ENCODE measurements at regions not wholly inside any gene's neighbourhood (a gene's known extent, or its start where the extent isn't known, plus 50 kb on each side); places are given as distances from the start of the nearest gene placed in this dataset.

GRCh38 chr12:58557661-58558060, 362.6 kb downstream of the LRIG3 start:
- no peak overlapping the region for H3K4me3 ChIP-seq (ENCODE audit: low read length)
- 100% methylated on average over 1 of the region's 1 CpG for WGBS
- H3K9ac ChIP-seq (ENCODE audit: low read depth, low read length), result no peak overlapping the region
- no peaks in the 10 kb centered on the region for H3K9me3 ChIP-seq (ENCODE audit: insufficient read depth, low read depth, low read length)
- H3K36me3 ChIP-seq (ENCODE audit: insufficient read depth, low read length), result no peaks in the 10 kb centered on the region
- no peak overlapping the region for H3K27ac ChIP-seq (ENCODE audit: low read depth, low read length)
- no peaks in the 10 kb centered on the region for H3K27me3 ChIP-seq (ENCODE audit: insufficient read depth, low read length)
- H3K4me1 ChIP-seq (ENCODE audit: insufficient read depth, low read length), result no peaks in the 10 kb centered on the region

- Histone ChIP-seq H3K27me3 (ENCODE audit: insufficient read depth, low read length) (no peaks in the 10 kb centered on the region), H3K36me3 (ENCODE audit: insufficient read depth, low read length) (no peaks in the 10 kb centered on the region), H3K9me3 (ENCODE audit: insufficient read depth, low read depth, low read length) (no peaks in the 10 kb centered on the region), H3K4me3 (ENCODE audit: low read length) (no peak overlapping the region), H3K27ac (ENCODE audit: low read depth, low read length) (no peak overlapping the region), H3K4me1 (ENCODE audit: insufficient read depth, low read length) (no peaks in the 10 kb centered on the region), H3K9ac (ENCODE audit: low read depth, low read length) (no peak overlapping the region)
These were observed 356.7 kb downstream of the LRIG3 start for GRCh38 chr12:58563621-58564020.

DNA sequence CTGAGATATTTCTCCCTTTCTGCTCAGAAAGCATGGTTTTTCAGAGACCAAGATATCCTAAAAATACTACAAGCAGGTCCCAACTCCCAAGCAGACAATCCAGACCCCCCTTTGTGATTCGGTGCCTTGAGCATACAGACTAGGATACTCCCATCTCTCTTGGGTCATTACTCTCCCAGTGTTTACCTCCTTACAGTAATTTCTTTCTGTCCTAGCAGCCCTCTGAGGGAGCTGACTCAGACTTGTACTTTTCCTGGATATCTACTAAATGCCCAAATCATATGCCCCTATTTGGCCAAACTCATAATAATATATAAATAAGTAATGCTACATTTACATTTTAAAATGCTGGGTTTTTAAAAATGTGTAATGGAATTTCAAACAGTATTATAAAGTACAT, 355.6 kb downstream of the LRIG3 start:
- Histone ChIP-seq H3K4me1 (ENCODE audit: insufficient read depth, low read length) (no peaks in the 10 kb centered on the region), H3K27me3 (ENCODE audit: insufficient read depth, low read length) (no peaks in the 10 kb centered on the region), H3K27ac (ENCODE audit: low read depth, low read length) (no peak overlapping the region), H3K9me3 (ENCODE audit: insufficient read depth, low read depth, low read length) (no peaks in the 10 kb centered on the region), H3K4me3 (ENCODE audit: low read length) (no peak overlapping the region), H3K9ac (ENCODE audit: low read depth, low read length) (no peak overlapping the region), H3K36me3 (ENCODE audit: insufficient read depth, low read length) (no peaks in the 10 kb centered on the region)
- 91% methylated on average over 1 of the region's 1 CpG for WGBS

DNA sequence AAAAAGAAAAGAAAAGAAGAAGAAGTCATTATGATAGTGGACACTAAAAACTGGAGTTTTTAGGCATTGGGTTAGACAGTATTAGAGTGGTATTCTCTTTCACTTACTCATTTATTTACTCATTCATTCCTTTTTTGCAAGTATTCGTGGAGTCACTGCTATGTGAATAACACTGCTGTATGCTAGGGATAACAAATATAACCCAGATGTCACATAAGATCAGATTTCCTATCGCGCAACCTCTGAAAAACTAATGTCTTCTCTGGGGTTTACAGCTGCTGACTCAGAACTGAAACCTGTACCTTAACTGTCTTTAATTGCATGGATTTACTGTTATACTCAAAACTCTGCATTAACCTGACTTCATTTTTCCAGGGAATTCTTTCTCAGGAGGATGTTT, 353.7 kb downstream of the LRIG3 start:
- 100% methylated on average over 3 of the region's 3 CpGs for WGBS
- Histone ChIP-seq H3K36me3 (ENCODE audit: insufficient read depth, low read length) (no peaks in the 10 kb centered on the region), H3K27ac (ENCODE audit: low read depth, low read length) (no peak overlapping the region), H3K4me3 (ENCODE audit: low read length) (no peak overlapping the region), H3K9me3 (ENCODE audit: insufficient read depth, low read depth, low read length) (no peaks in the 10 kb centered on the region), H3K4me1 (ENCODE audit: insufficient read depth, low read length) (no peaks in the 10 kb centered on the region), H3K9ac (ENCODE audit: low read depth, low read length) (no peak overlapping the region), H3K27me3 (ENCODE audit: insufficient read depth, low read length) (no peaks in the 10 kb centered on the region)

GRCh38 chr12:58567189-58567588, 353.1 kb downstream of the LRIG3 start:
- no peaks in the 10 kb centered on the region for H3K9me3 ChIP-seq (ENCODE audit: insufficient read depth, low read depth, low read length)

GRCh38 chr12:58570411-58570810, 349.9 kb downstream of the LRIG3 start:
- H3K9ac ChIP-seq (ENCODE audit: low read depth, low read length), result no peak overlapping the region
- H3K4me1 ChIP-seq (ENCODE audit: insufficient read depth, low read length), result no peaks in the 10 kb centered on the region
- H3K27ac ChIP-seq (ENCODE audit: low read depth, low read length), result no peak overlapping the region
- no peak overlapping the region for H3K4me3 ChIP-seq (ENCODE audit: low read length)
- H3K9me3 ChIP-seq (ENCODE audit: insufficient read depth, low read depth, low read length), result no peaks in the 10 kb centered on the region
- H3K36me3 ChIP-seq (ENCODE audit: insufficient read depth, low read length), result no peaks in the 10 kb centered on the region
- H3K27me3 ChIP-seq (ENCODE audit: insufficient read depth, low read length), result no peaks in the 10 kb centered on the region
- WGBS, result no CpG with 5 or more reads among the region's 1 CpG

More at GRCh38 chr12:58567189-58567588, 353.1 kb downstream of the LRIG3 start:
- Histone ChIP-seq H3K27ac (ENCODE audit: low read depth, low read length) (no peak overlapping the region), H3K9ac (ENCODE audit: low read depth, low read length) (no peak overlapping the region), H3K27me3 (ENCODE audit: insufficient read depth, low read length) (no peaks in the 10 kb centered on the region), H3K4me1 (ENCODE audit: insufficient read depth, low read length) (no peaks in the 10 kb centered on the region), H3K36me3 (ENCODE audit: insufficient read depth, low read length) (no peaks in the 10 kb centered on the region), H3K4me3 (ENCODE audit: low read length) (no peak overlapping the region)
- 67% methylated on average over 1 of the region's 1 CpG for WGBS

- Histone ChIP-seq H3K36me3 (ENCODE audit: insufficient read depth, low read length) (no peaks in the 10 kb centered on the region), H3K4me3 (ENCODE audit: low read length) (no peak overlapping the region), H3K27me3 (ENCODE audit: insufficient read depth, low read length) (no peaks in the 10 kb centered on the region), H3K9me3 (ENCODE audit: insufficient read depth, low read depth, low read length) (no peaks in the 10 kb centered on the region), H3K27ac (ENCODE audit: low read depth, low read length) (no peak overlapping the region), H3K9ac (ENCODE audit: low read depth, low read length) (no peak overlapping the region), H3K4me1 (ENCODE audit: insufficient read depth, low read length) (no peaks in the 10 kb centered on the region)
- 92% methylated on average over 5 of the region's 5 CpGs for WGBS
These were observed 345.0 kb downstream of the LRIG3 start for GRCh38 chr12:58575256-58575655.

GRCh38 chr12:58576081-58576480, 344.2 kb downstream of the LRIG3 start:
- no peaks in the 10 kb centered on the region for H3K9me3 ChIP-seq (ENCODE audit: insufficient read depth, low read depth, low read length)
- H3K36me3 ChIP-seq (ENCODE audit: insufficient read depth, low read length), result no peaks in the 10 kb centered on the region
- H3K9ac ChIP-seq (ENCODE audit: low read depth, low read length), result no peak overlapping the region
- H3K4me3 ChIP-seq (ENCODE audit: low read length), result no peak overlapping the region
- H3K4me1 ChIP-seq (ENCODE audit: insufficient read depth, low read length), result no peaks in the 10 kb centered on the region
- no peak overlapping the region for H3K27ac ChIP-seq (ENCODE audit: low read depth, low read length)
- H3K27me3 ChIP-seq (ENCODE audit: insufficient read depth, low read length), result no peaks in the 10 kb centered on the region
- 98% methylated on average over 4 of the region's 5 CpGs for WGBS

- Histone ChIP-seq H3K36me3 (ENCODE audit: insufficient read depth, low read length) (no peaks in the 10 kb centered on the region), H3K9ac (ENCODE audit: low read depth, low read length) (no peak overlapping the region), H3K4me3 (ENCODE audit: low read length) (no peak overlapping the region), H3K27ac (ENCODE audit: low read depth, low read length) (no peak overlapping the region), H3K9me3 (ENCODE audit: insufficient read depth, low read depth, low read length) (no peaks in the 10 kb centered on the region), H3K4me1 (ENCODE audit: insufficient read depth, low read length) (no peaks in the 10 kb centered on the region), H3K27me3 (ENCODE audit: insufficient read depth, low read length) (no peaks in the 10 kb centered on the region)
- WGBS, result 93% methylated on average over 4 of the region's 5 CpGs
These were observed 343.4 kb downstream of the LRIG3 start for GRCh38 chr12:58576916-58577315.

GRCh38 chr12:58580095-58580494, 340.2 kb downstream of the LRIG3 start:
- H3K4me1 ChIP-seq (ENCODE audit: insufficient read depth, low read length), result no peaks in the 10 kb centered on the region
- H3K27ac ChIP-seq (ENCODE audit: low read depth, low read length), result no peak overlapping the region
- 100% methylated on average over 1 of the region's 3 CpGs for WGBS
- H3K36me3 ChIP-seq (ENCODE audit: insufficient read depth, low read length), result no peaks in the 10 kb centered on the region
- no peak overlapping the region for H3K4me3 ChIP-seq (ENCODE audit: low read length)
- no peaks in the 10 kb centered on the region for H3K27me3 ChIP-seq (ENCODE audit: insufficient read depth, low read length)
- H3K9me3 ChIP-seq (ENCODE audit: insufficient read depth, low read depth, low read length), result no peaks in the 10 kb centered on the region
- no peak overlapping the region for H3K9ac ChIP-seq (ENCODE audit: low read depth, low read length)

DNA sequence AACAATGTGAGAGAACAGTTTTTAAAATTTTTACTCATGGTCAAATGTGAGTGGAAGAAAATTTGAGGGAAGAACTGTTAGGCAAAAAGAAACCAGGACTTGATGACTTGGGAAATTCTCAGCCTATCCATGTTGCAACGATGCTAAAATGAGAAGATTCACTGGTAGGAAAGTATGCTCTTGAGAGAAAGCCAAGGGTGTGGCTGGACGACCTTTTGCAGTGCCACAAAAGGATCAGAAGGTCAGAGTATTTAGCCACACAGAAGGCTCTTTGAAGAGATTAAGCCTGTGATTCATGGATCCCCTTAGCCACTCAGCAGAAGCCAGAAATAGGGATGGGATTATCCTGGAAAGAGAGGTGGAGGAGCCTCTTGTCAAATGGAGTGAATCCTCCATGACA, 336.8 kb downstream of the LRIG3 start:
- Histone ChIP-seq H3K36me3 (ENCODE audit: insufficient read depth, low read length) (no peaks in the 10 kb centered on the region), H3K27ac (ENCODE audit: low read depth, low read length) (no peak overlapping the region), H3K4me3 (ENCODE audit: low read length) (no peak overlapping the region), H3K4me1 (ENCODE audit: insufficient read depth, low read length) (no peaks in the 10 kb centered on the region), H3K27me3 (ENCODE audit: insufficient read depth, low read length) (no peaks in the 10 kb centered on the region), H3K9me3 (ENCODE audit: insufficient read depth, low read depth, low read length) (no peaks in the 10 kb centered on the region), H3K9ac (ENCODE audit: low read depth, low read length) (no peak overlapping the region)
- 87% methylated on average over 2 of the region's 2 CpGs for WGBS

DNA sequence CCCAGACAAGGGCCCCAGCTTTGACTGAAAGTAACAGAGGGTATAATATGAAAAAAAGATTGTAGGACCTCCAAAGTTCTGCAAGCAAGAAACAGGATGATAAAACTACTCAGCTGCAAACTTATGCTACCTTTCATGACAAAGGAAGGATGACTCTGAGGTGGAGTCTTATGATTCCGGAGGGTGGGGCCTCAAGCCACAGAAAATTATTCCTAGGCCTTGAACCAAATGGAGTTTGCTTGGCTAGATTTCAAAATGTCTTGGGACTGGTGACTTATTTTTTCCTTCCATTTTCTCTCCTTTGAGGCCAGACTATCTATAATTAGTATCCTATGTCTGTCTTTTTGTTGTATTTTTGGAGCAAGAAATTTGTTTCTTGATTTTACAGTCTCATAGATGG, 336.4 kb downstream of the LRIG3 start:
- no peak overlapping the region for H3K27ac ChIP-seq (ENCODE audit: low read depth, low read length)
- WGBS, result 100% methylated on average over 1 of the region's 1 CpG
- no peak overlapping the region for H3K9ac ChIP-seq (ENCODE audit: low read depth, low read length)
- H3K36me3 ChIP-seq (ENCODE audit: insufficient read depth, low read length), result no peaks in the 10 kb centered on the region
- no peak overlapping the region for H3K4me3 ChIP-seq (ENCODE audit: low read length)
- no peaks in the 10 kb centered on the region for H3K27me3 ChIP-seq (ENCODE audit: insufficient read depth, low read length)
- H3K4me1 ChIP-seq (ENCODE audit: insufficient read depth, low read length), result no peaks in the 10 kb centered on the region
- no peaks in the 10 kb centered on the region for H3K9me3 ChIP-seq (ENCODE audit: insufficient read depth, low read depth, low read length)
